ENCODE measurements at regions not wholly inside any gene's neighbourhood (a gene's known extent, or its start where the extent isn't known, plus 50 kb on each side); places are given as distances from the start of the nearest gene placed in this dataset.
A peak's percentile ranks its signal among the peaks of the same experiment; 100 is the strongest.

DNA sequence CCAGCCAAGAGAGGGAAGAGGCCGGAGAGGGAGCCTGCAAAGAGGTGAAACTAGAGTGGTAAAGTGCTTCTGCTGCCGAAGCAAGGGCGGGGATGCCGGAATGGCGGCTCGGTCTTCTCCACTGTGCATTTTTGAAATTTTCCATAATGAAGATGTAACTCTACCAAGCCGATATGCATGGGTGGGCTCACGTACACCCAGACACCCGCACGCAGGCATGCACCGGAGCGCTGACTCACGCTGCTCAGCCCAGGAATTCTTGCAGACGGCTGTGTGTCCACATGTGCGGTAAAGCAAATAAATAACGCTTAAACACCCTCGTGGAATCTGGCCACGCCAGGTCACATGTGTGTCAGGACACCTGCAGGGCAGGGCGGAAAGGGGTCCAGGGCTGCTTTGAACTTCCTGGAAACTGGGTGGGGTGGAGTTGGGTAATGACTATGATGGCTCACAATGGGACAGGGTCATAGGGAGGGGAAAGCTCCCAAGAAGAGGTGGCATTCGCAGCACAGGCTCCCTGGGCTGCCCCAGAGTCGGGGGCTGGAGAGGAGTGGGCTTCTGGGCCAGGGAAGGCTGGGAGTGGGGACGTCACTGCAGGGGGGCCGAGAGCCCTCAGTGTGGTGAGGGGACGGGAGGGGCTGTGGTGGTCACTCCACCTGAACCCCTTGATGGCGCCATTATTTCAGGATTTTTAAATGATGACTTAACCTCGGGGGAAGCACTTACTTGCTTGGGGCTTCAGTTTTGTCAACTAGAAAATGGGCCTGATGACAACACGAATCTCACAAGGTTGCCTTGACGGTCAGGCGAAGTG is 265.5 kb downstream of the PARN start:
- TF ChIP-seq POLR2A (IDR thresholded peaks at IDR 0.05), result no peak
- TF ChIP-seq, protein P1, sequence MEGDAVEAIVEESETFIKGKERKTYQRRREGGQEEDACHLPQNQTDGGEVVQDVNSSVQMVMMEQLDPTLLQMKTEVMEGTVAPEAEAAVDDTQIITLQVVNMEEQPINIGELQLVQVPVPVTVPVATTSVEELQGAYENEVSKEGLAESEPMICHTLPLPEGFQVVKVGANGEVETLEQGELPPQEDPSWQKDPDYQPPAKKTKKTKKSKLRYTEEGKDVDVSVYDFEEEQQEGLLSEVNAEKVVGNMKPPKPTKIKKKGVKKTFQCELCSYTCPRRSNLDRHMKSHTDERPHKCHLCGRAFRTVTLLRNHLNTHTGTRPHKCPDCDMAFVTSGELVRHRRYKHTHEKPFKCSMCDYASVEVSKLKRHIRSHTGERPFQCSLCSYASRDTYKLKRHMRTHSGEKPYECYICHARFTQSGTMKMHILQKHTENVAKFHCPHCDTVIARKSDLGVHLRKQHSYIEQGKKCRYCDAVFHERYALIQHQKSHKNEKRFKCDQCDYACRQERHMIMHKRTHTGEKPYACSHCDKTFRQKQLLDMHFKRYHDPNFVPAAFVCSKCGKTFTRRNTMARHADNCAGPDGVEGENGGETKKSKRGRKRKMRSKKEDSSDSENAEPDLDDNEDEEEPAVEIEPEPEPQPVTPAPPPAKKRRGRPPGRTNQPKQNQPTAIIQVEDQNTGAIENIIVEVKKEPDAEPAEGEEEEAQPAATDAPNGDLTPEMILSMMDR (IDR thresholded peaks at IDR 0.05), result no peak
- no peak for TF ChIP-seq POLR2AphosphoS5 (IDR thresholded peaks at IDR 0.05)
- no peak for TF ChIP-seq EP300 (IDR thresholded peaks at IDR 0.05)
- Histone ChIP-seq H3K27me3 (no peaks in the 10 kb centered on the region), H3K4me1 (peaks cover 28% of the 10 kb centered on the region), H3K9me3 (no peaks in the 10 kb centered on the region), H3K27ac (peak overlapping the region; percentile 48), H3K4me3 (no peak overlapping the region), H3K36me3 (no peaks in the 10 kb centered on the region)
- 54% methylated on average over 28 of the region's 29 CpGs for WGBS
- DNase-seq (ENCODE audit: low spot score in 2 of 2), result no peak

DNA sequence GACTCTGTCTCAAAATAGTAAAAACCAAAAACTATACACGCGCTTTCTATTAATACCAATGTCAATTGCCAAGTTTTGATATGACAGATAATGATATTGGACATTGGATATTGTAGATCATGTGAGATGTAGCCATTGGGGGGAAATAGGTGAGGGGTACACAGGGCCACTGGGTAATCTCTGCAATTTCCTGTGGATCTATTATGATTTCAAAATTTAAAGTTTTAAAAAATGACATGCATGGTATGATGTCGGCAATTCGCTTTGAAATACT is 266.0 kb downstream of the PARN start:
- Histone ChIP-seq H3K36me3 (no peaks in the 10 kb centered on the region), H3K4me3 (no peak overlapping the region), H3K9me3 (no peaks in the 10 kb centered on the region), H3K27me3 (no peaks in the 10 kb centered on the region), H3K4me1 (peaks cover 28% of the 10 kb centered on the region), H3K27ac (peak overlapping the region; percentile 48)
- TF ChIP-seq POLR2AphosphoS5 (IDR thresholded peaks at IDR 0.05) (no peak), EP300 (IDR thresholded peaks at IDR 0.05) (no peak), POLR2A (IDR thresholded peaks at IDR 0.05) (no peak)
- TF ChIP-seq, protein P1 (IDR thresholded peaks at IDR 0.05), result no peak
- DNase-seq (ENCODE audit: low spot score in 2 of 2), result no peak
- 41% methylated on average over 4 of the region's 4 CpGs for WGBS

DNA sequence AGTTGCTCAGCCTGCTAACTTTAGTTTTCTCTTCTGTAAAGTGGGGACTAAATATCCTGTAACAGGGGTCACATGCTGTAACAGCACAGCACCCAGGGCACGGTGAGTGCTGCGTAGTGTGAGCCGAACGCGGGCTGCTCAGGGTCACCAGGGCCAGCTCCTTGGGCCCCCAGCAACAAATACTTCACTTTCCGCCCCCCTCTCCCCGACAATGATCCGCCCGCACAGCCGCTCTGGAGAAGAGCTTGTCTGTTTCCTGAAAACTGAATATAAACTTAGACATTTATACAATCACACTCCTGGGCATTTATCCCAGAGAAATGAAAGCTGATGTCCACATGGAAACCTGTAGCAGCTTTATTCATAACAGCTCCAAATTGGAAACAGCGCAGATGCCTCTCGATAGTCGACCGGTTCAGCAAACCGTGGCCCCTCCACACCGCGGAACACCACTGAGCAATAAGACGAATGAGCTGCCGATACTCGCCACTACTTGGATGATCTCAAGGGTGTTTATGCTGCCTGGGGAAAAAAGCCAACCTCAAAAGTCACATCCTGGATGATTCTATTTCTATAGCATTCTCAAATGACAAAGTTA is 267.2 kb downstream of the PARN start:
- Histone ChIP-seq H3K27ac (no peak overlapping the region), H3K36me3 (no peaks in the 10 kb centered on the region), H3K4me3 (no peak overlapping the region), H3K27me3 (no peaks in the 10 kb centered on the region), H3K9me3 (no peaks in the 10 kb centered on the region), H3K4me1 (peaks cover 40% of the 10 kb centered on the region)
- 54% methylated on average over 20 of the region's 20 CpGs for WGBS
- TF ChIP-seq, protein P1 (IDR thresholded peaks at IDR 0.05), result no peak
- TF ChIP-seq POLR2AphosphoS5 (IDR thresholded peaks at IDR 0.05) (no peak), POLR2A (IDR thresholded peaks at IDR 0.05) (no peak), EP300 (IDR thresholded peaks at IDR 0.05) (no peak)
- DNase-seq (ENCODE audit: low spot score in 2 of 2), result no peak

DNA sequence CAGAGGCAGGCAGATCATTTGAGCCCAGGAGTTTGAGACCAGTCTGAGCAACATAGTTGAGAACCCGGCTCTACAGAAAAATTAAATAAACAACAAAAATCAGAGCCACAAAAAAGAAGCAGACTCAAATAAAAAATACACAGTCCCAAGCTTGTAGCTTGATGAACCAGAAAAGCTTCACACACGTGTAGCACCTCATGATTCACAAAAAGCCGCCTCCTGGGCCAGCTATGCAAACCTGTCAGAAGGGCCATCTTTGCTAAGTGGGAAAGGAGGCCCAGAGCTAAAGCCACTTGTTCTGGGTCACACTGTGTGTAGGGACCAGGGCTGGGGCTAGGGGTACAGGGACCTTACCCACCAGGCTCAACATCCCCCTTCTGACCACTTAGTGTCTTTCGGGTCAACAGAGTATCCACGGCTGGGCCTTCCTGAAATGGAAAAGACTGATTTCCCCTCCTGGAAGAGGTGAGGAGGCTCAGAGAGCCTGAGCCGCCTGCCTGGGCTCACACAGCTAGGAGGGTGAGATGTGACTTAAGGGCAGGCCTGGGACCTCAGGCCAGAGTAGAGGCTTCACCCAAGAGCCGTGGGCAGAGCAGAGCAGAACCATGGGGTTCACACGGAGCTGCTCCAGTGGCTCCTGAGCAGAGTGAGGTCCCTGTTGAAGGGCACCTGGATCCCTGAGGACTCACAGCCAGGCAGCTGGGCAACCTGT is 269.6 kb downstream of the PARN start:
- WGBS, result 78% methylated on average over 6 of the region's 8 CpGs
- TF ChIP-seq POLR2AphosphoS5 (IDR thresholded peaks at IDR 0.05) (no peak), POLR2A (IDR thresholded peaks at IDR 0.05) (no peak), EP300 (IDR thresholded peaks at IDR 0.05) (no peak)
- TF ChIP-seq, protein P1 (IDR thresholded peaks at IDR 0.05), result no peak
- peaks cover 46% of the 10 kb centered on the region for H3K4me1 ChIP-seq

DNA sequence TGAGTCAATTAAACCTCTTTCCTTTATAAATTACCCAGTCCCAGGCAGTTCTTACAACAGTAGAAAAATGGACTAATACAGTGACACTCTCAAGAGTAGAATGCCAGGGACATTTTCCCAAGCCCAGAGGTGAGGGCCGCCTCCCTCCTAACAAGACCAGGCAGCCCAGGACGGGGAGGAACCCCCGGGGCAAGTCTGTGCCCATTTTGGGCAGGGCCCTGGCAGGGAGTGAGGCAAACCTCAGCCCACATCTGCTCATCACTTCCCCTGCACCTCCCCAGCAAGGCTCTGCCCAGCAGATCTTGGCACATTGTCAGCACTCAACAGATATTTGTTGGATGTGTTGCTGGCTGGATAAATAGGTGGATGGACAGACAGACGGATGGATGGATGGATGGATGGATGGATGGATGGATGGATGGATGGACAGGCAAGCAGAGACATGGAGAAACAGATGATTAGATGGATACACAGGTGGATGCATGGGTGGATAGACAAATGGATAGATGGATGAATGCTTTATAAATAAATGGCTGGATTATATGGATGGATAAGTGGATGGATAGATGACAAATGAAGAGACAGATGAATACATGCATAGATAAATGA is 271.3 kb downstream of the PARN start:
- no peak for DNase-seq (ENCODE audit: low spot score in 2 of 2)
- 24% methylated on average over 4 of the region's 4 CpGs for WGBS
- Histone ChIP-seq H3K36me3 (no peaks in the 10 kb centered on the region), H3K4me1 (peaks cover 48% of the 10 kb centered on the region), H3K4me3 (no peak overlapping the region), H3K27ac (peak overlapping the region; percentile 38), H3K9me3 (no peaks in the 10 kb centered on the region), H3K27me3 (no peaks in the 10 kb centered on the region)
- TF ChIP-seq POLR2A (IDR thresholded peaks at IDR 0.05), result no peak
- no peak for TF ChIP-seq POLR2AphosphoS5 (IDR thresholded peaks at IDR 0.05)
- no peak for TF ChIP-seq EP300 (IDR thresholded peaks at IDR 0.05)
- TF ChIP-seq, protein P1 (IDR thresholded peaks at IDR 0.05), result no peak

More for the DNA sequence above, 269.6 kb downstream of the PARN start:
- H3K27me3 ChIP-seq, result no peaks in the 10 kb centered on the region
- no peak overlapping the region for H3K27ac ChIP-seq
- H3K4me3 ChIP-seq, result no peak overlapping the region
- no peaks in the 10 kb centered on the region for H3K9me3 ChIP-seq
- no peak for DNase-seq (ENCODE audit: low spot score in 2 of 2)
- no peaks in the 10 kb centered on the region for H3K36me3 ChIP-seq

All from suprapubic skin (tissue), 4 donors.